HepG2 (cell line): ENCODE measurements at regions not wholly inside any gene's neighbourhood (a gene's known extent, or its start where the extent isn't known, plus 50 kb on each side); places are given as distances from the start of the nearest gene placed in this dataset.

Experiments
- ATAC-seq: fragments of 200-7000 bp; cut with Tn5 transposase; 3 replicates; pipeline ENCODE4 v1.9.1; 2020; ENCODE audit warnings: mild to moderate bottlenecking, moderate library complexity
- BruUV-seq: library from RNA; stranded (reverse); fragments of 400-500 nt; replicated peaks from 2 replicates; lab custom pipeline; 2021; lab: Mats Ljungman, UMichigan
- CTCF ChIA-PET: fragments of 300-600 bp; formaldehyde crosslinking; extraction: SDS; loops from one replicate; lab custom pipeline; 2021; ENCODE audit warnings: low total read pairs, inconsistent platforms, low intra/inter-chr PET ratio; lab: Yijun Ruan, JAX
- POLR2A ChIA-PET: fragments of 350-600 bp; sonication (Branson Sonifier 250); formaldehyde crosslinking; loops from one replicate; lab custom pipeline; 2020; ENCODE audit warnings: antibody characterized with exemption, inconsistent platforms; lab: Yijun Ruan, JAX
- DNase-seq: peaks from one replicate; pipeline ENCODE4 v3.0.0-alpha.2; 2015; ENCODE audit warnings: low spot score
- FAIRE-seq: peaks from 3 replicates; lab custom pipeline; 2011; peaks lifted over from hg19 to GRCh38; lab: Jason Lieb, UNC
- H2AFZ ChIP-seq: one replicate; pipeline ENCODE4 v1.6.1; 2011; ENCODE audit warnings: low read length, inconsistent platforms
- H3K27ac ChIP-seq: fragments of 300-600 bp; 3 replicates; pipeline ENCODE4 v1.8.0; 2011; ENCODE audit warnings: mixed run types, mild to moderate bottlenecking, mixed read lengths, low read length, inconsistent platforms; ENCODE audit not compliant: insufficient read depth; ENCODE audit errors: extremely low read length
- H3K27me3 ChIP-seq, 2 experiments: fragments of 200-600 bp in 1 of 2; 2 replicates in 1 of 2; 3 replicates in 1 of 2; pipeline versions ENCODE4 v1.6.0 to v1.8.0; 2011; ENCODE audit warnings: low read length in 2 of 2, mild to moderate bottlenecking in 2 of 2, moderate library complexity in 2 of 2, inconsistent platforms in 1 of 2; ENCODE audit not compliant: insufficient read depth in 2 of 2, control insufficient read depth in 1 of 2
- H3K36me3 ChIP-seq, 2 experiments: fragments of 200-600 bp in 1 of 2; replicated peaks in 1 of 2; 2 replicates in 1 of 2; 3 replicates in 1 of 2; pipeline versions ENCODE4 v1.5.1 to v1.8.0; 2011; ENCODE audit warnings: low read length in 2 of 2, inconsistent platforms in 1 of 2; ENCODE audit not compliant: insufficient read depth in 2 of 2, control insufficient read depth in 1 of 2
- H3K4me1 ChIP-seq: 2 replicates; pipeline ENCODE4 v1.5.1; 2012; ENCODE audit warnings: low read length, inconsistent platforms; ENCODE audit not compliant: insufficient read depth
- H3K4me2 ChIP-seq: 2 replicates; pipeline ENCODE4 v1.6.0; 2011; ENCODE audit warnings: low read depth, low read length, inconsistent platforms
- H3K4me3 ChIP-seq, 3 experiments: fragments of 200-600 bp in 1 of 3; sonication (generic), shearing (Covaris generic) in 1 of 3; replicated peaks in 1 of 3; 2 replicates each; pipeline ENCODE4 v1.5.1; 2011 to 2016; ENCODE audit warnings: low read length in 3 of 3, inconsistent platforms in 2 of 3, low read depth in 2 of 3, mild to moderate bottlenecking in 2 of 3, control low read depth in 1 of 3, mixed read lengths in 1 of 3; ENCODE audit not compliant: insufficient read depth in 1 of 3
- H3K79me2 ChIP-seq: one replicate; pipeline ENCODE4 v1.6.1; 2011; ENCODE audit warnings: low read length, inconsistent platforms; ENCODE audit not compliant: insufficient read depth
- H3K9ac ChIP-seq: 2 replicates; pipeline ENCODE4 v1.6.0; 2011; ENCODE audit warnings: mild to moderate bottlenecking, low read depth, low read length, inconsistent platforms; ENCODE audit not compliant: insufficient read depth
- H3K9me3 ChIP-seq: 2 replicates; pipeline ENCODE4 v1.5.1; 2012; ENCODE audit warnings: mild to moderate bottlenecking, low read length
- H4K20me1 ChIP-seq: 2 replicates; pipeline ENCODE4 v1.6.0; 2011; ENCODE audit warnings: inconsistent platforms, mild to moderate bottlenecking, low read length, moderate library complexity; ENCODE audit not compliant: insufficient read depth
- CBX2 ChIP-seq, 2 experiments: fragments of 200-600 bp in 1 of 2; sonication (generic); formaldehyde crosslinking in 1 of 2; IDR thresholded peaks; 2 replicates each; pipeline versions ENCODE4 v1.7.0 to v1.8.1; 2018 to 2022; ENCODE audit warnings: low read depth in 2 of 2, low read length in 1 of 2, mild to moderate bottlenecking in 1 of 2, missing genetic modification reagents in 1 of 2
- CBX5 ChIP-seq: sonication (generic); formaldehyde crosslinking; IDR thresholded peaks from 2 replicates; pipeline ENCODE4 v1.4.0; 2020; ENCODE audit warnings: missing genetic modification reagents, borderline replicate concordance
- CENPT ChIP-seq: sonication (generic); formaldehyde crosslinking; IDR thresholded peaks from 2 replicates; pipeline ENCODE4 v1.8.0; 2022; ENCODE audit warnings: low read depth, mild to moderate bottlenecking, moderate library complexity, missing genetic modification reagents
- HNRNPL ChIP-seq: fragments of 200-400 bp; formaldehyde crosslinking; IDR thresholded peaks from 2 replicates; pipeline ENCODE4 v1.6.1; 2017; ENCODE audit warnings: mild to moderate bottlenecking, low read depth, low read length
- NRL ChIP-seq: sonication (generic); formaldehyde crosslinking; IDR thresholded peaks from 2 replicates; pipeline ENCODE4 v1.5.0; 2020; ENCODE audit warnings: missing genetic modification reagents, mild to moderate bottlenecking, moderate library complexity, borderline replicate concordance
- ZBTB46 ChIP-seq: sonication (generic); formaldehyde crosslinking; IDR thresholded peaks from 2 replicates; pipeline ENCODE4 v1.4.0; 2020; ENCODE audit warnings: mild to moderate bottlenecking, missing genetic modification reagents, borderline replicate concordance
- ZFYVE20 ChIP-seq: sonication (generic); formaldehyde crosslinking; IDR thresholded peaks from 2 replicates; pipeline ENCODE4 v1.8.0; 2023; ENCODE audit warnings: low read depth, mild to moderate bottlenecking, moderate library complexity, missing genetic modification reagents, borderline replicate concordance
- ZNF550 ChIP-seq: sonication (generic); formaldehyde crosslinking; IDR thresholded peaks from 2 replicates; pipeline ENCODE4 v1.4.0; 2020; ENCODE audit warnings: mild to moderate bottlenecking, missing genetic modification reagents, borderline replicate concordance
- ZNF562 ChIP-seq: sonication (generic); formaldehyde crosslinking; IDR thresholded peaks from 2 replicates; pipeline ENCODE4 v1.8.0; 2022; ENCODE audit warnings: missing genetic modification reagents, borderline replicate concordance
- ZNF83 ChIP-seq: sonication (generic); formaldehyde crosslinking; IDR thresholded peaks from 2 replicates; pipeline ENCODE4 v1.4.0; 2020; ENCODE audit warnings: missing genetic modification reagents, mild to moderate bottlenecking, borderline replicate concordance
- ZSCAN21 ChIP-seq: sonication (generic); formaldehyde crosslinking; IDR thresholded peaks from 2 replicates; pipeline ENCODE4 v1.8.0; 2022; ENCODE audit warnings: mild to moderate bottlenecking, missing genetic modification reagents, moderate library complexity, borderline replicate concordance
- WGBS: methylation state at CpG from one replicate; pipeline ENCODE4 v1.1.6; 2017; ENCODE audit warnings: low lambda C conversion rate; 5-methylcytosine and 5-hydroxymethylcytosine counted together
- in situ Hi-C: cut with HindIII; loops from 2 replicates; pipeline ENCODE4 v1.10.0; 2017; ENCODE audit warnings: low pct_unique_long_range_greater_than_20kb; ENCODE audit not compliant: extremely low pct_ligation_motif_present
- intact Hi-C: fragments of 100-400 bp; cut with micrococcal nuclease; formaldehyde crosslinking; loops from one replicate; pipeline ENCODE4 v1.10.0; 2022; ENCODE audit not compliant: unreplicated experiment
- TF ChIP-seq, protein P1 (sequence below): sonication (generic); formaldehyde crosslinking; IDR thresholded peaks from 2 replicates; pipeline ENCODE4 v1.4.0; 2020; ENCODE audit warnings: missing genetic modification reagents

GRCh38 chr1:223471566-223471965 lies 78.4 kb downstream of the CCDC185 start:
- WGBS, result no CpG with 5 or more reads among the region's 1 CpG
- H3K9ac ChIP-seq, result no peak overlapping the region
- ChIA-PET POLR2A (no interaction called here), CTCF (no interaction called here)
- in situ Hi-C loops (no loop called here), intact Hi-C loops (no loop called here)
- DNase-seq, result no peak
- no peaks in the 10 kb centered on the region for H3K36me3 ChIP-seq
- no peaks in the 10 kb centered on the region for H3K9me3 ChIP-seq
- ATAC-seq, result no peak
- no peaks in the 10 kb centered on the region for H4K20me1 ChIP-seq
- no peak for TF ChIP-seq ZNF562
- TF ChIP-seq CENPT (CRISPR knock-in tag), result no peak
- TF ChIP-seq CBX5 (CRISPR knock-in tag), result no peak
- no peak for TF ChIP-seq ZNF550 (CRISPR knock-in tag)
- TF ChIP-seq HNRNPL, result no peak
- no peak overlapping the region for H3K27ac ChIP-seq
- H3K4me3 ChIP-seq, result no peak overlapping the region
- H3K79me2 ChIP-seq, result no peaks in the 10 kb centered on the region
- H2AFZ ChIP-seq, result no peak overlapping the region
- H3K4me2 ChIP-seq, result no peak overlapping the region
- FAIRE-seq, result no peak
- no peaks in the 10 kb centered on the region for H3K27me3 ChIP-seq
- BruUV-seq, result no TSS peak
- no peaks in the 10 kb centered on the region for H3K4me1 ChIP-seq

DNA sequence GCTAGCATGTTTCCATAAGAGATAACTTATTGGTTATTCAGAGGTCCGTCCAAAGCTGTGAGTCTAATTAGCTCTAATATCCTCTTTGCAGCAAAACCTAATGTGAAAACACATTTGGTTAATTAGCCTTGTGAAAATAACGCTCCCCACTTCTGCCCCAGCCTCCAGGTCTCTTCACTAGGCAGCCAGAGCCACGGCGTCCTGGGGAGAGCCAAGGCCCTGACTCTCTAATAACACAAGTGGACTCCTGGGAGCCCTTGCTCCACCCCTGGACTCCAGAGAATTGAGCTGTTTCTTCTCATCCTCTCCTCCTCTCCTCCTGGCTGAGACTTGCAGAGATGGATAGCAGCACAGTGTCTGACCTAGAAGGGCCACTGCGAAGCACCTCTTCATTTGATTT lies 78.8 kb downstream of the CCDC185 start:
- Histone ChIP-seq H3K4me1 (no peaks in the 10 kb centered on the region), H3K4me2 (no peak overlapping the region), H3K9ac (no peak overlapping the region), H4K20me1 (no peaks in the 10 kb centered on the region), H2AFZ (no peak overlapping the region), H3K9me3 (no peaks in the 10 kb centered on the region), H3K36me3 (no peaks in the 10 kb centered on the region), H3K4me3 (no peak overlapping the region), H3K27ac (no peak overlapping the region), H3K79me2 (no peaks in the 10 kb centered on the region), H3K27me3 (no peaks in the 10 kb centered on the region)
- no peak for DNase-seq
- intact Hi-C loops (no loop called here), in situ Hi-C loops (no loop called here)
- ATAC-seq, result no peak
- TF ChIP-seq CBX2 (IDR thresholded peaks at IDR 0.05; ENCODE audit: low read depth, low read length) (no peak), CBX2 (CRISPR knock-in tag; IDR thresholded peaks at IDR 0.05; ENCODE audit: low read depth) (no peak), ZSCAN21 (CRISPR knock-in tag) (no peak), ZBTB46 (CRISPR knock-in tag) (no peak), ZNF83 (CRISPR knock-in tag) (no peak), ZFYVE20 (no peak), NRL (CRISPR knock-in tag) (no peak)
- TF ChIP-seq, protein P1, sequence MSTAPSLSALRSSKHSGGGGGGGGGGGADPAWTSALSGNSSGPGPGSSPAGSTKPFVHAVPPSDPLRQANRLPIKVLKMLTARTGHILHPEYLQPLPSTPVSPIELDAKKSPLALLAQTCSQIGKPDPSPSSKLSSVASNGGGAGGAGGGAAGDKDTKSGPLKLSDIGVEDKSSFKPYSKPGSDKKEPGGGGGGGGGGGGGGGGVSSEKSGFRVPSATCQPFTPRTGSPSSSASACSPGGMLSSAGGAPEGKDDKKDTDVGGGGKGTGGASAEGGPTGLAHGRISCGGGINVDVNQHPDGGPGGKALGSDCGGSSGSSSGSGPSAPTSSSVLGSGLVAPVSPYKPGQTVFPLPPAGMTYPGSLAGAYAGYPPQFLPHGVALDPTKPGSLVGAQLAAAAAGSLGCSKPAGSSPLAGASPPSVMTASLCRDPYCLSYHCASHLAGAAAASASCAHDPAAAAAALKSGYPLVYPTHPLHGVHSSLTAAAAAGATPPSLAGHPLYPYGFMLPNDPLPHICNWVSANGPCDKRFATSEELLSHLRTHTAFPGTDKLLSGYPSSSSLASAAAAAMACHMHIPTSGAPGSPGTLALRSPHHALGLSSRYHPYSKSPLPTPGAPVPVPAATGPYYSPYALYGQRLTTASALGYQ (CRISPR knock-in tag), result no peak
- ChIA-PET POLR2A (no interaction called here), CTCF (no interaction called here)
- no TSS peak for BruUV-seq
- 13% methylated on average over 5 of the region's 5 CpGs for WGBS
- FAIRE-seq, result no peak
